ENCODE measurements at regions not wholly inside any gene's neighbourhood (a gene's known extent, or its start where the extent isn't known, plus 50 kb on each side); places are given as distances from the start of the nearest gene placed in this dataset.

- Histone ChIP-seq H3K27ac (ENCODE audit: insufficient read depth, low read length) (no peak overlapping the region), H2BK20ac (ENCODE audit: low read depth, low read length) (no peak overlapping the region), H2AFZ (replicated peaks; ENCODE audit: low read length, poor library complexity) (no peak overlapping the region), H3K79me1 (ENCODE audit: low read depth in 1 of 2, low read length in 2 of 2) (no peaks in the 10 kb centered on the region), H4K5ac (ENCODE audit: low read depth, low read length) (no peak overlapping the region), H3K23ac (ENCODE audit: low read depth, low read length) (no peak overlapping the region), H3K18ac (ENCODE audit: low read depth, low read length) (no peak overlapping the region), H2BK5ac (ENCODE audit: low read depth, low read length, poor library complexity, severe bottlenecking) (no peak overlapping the region), H3K4me2 (ENCODE audit: low read depth, low read length) (no peak overlapping the region), H2BK120ac (ENCODE audit: low read depth, low read length) (no peak overlapping the region), H4K91ac (ENCODE audit: insufficient read depth, low read depth, low read length) (no peak overlapping the region), H3K4me3 (ENCODE audit: insufficient read depth, low read depth, low read length) (no peak overlapping the region), H3K9ac (ENCODE audit: low read depth, low read length) (no peak overlapping the region), H4K8ac (ENCODE audit: low read depth in 2 of 2, low read length in 2 of 2) (no peak overlapping the region), H3K14ac (replicated peaks; ENCODE audit: low read depth, low read length) (no peak overlapping the region), H4K20me1 (ENCODE audit: insufficient read depth, low read length) (no peaks in the 10 kb centered on the region), H3K4ac (ENCODE audit: low read depth, low read length) (no peak overlapping the region), H2BK15ac (ENCODE audit: low read depth, low read length) (no peak overlapping the region), H3K27me3 (ENCODE audit: control insufficient read depth, insufficient read depth, low read length) (no peaks in the 10 kb centered on the region), H2AK9ac (replicated peaks; ENCODE audit: low read depth, low read length, poor library complexity) (no peak overlapping the region), H3K36me3 (ENCODE audit: control insufficient read depth, insufficient read depth, low read length) (no peaks in the 10 kb centered on the region), H3K9me3 (ENCODE audit: control insufficient read depth, insufficient read depth, low read length) (no peaks in the 10 kb centered on the region), H2AK5ac (ENCODE audit: low read depth, low read length) (no peak overlapping the region), H3K4me1 (ENCODE audit: control insufficient read depth, insufficient read depth, low read length) (no peaks in the 10 kb centered on the region), H3K56ac (ENCODE audit: extremely low read depth, insufficient read depth, low read length) (no peak overlapping the region), H3K9me1 (ENCODE audit: insufficient read depth, low read length) (no peaks in the 10 kb centered on the region)
- WGBS, 2 experiments (ENCODE audit: extremely low coverage in 2 of 2, insufficient read length in 1 of 2) = no CpG with 5 or more reads among the region's 1 CpG
- ATAC-seq (ENCODE audit: low read depth) (no peak), DNase-seq (no peak)
- CTCF ChIA-PET = no interaction called here
- TF ChIP-seq RCOR1 (IDR thresholded peaks at IDR 0.05; ENCODE audit: insufficient replicate concordance, low read length) (no peak), CHD1 (IDR thresholded peaks at IDR 0.05; ENCODE audit: low read depth, low read length) (no peak)
- TF ChIP-seq, protein P1, sequence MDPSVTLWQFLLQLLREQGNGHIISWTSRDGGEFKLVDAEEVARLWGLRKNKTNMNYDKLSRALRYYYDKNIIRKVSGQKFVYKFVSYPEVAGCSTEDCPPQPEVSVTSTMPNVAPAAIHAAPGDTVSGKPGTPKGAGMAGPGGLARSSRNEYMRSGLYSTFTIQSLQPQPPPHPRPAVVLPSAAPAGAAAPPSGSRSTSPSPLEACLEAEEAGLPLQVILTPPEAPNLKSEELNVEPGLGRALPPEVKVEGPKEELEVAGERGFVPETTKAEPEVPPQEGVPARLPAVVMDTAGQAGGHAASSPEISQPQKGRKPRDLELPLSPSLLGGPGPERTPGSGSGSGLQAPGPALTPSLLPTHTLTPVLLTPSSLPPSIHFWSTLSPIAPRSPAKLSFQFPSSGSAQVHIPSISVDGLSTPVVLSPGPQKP (IDR thresholded peaks at IDR 0.05; ENCODE audit: borderline replicate concordance, low read depth, low read length) = no peak
- no TSS peak for BruUV-seq (replicated peaks)
- dilution Hi-C loops (cut with HindIII; ENCODE audit: low sequenced_read_pairs, unreplicated experiment) = no loop called here
- in situ Hi-C loops (cut with MboI; ENCODE audit: low sequenced_read_pairs) = no loop called here
- POLR2A ChIA-PET (ENCODE audit: unreplicated experiment) = no interaction called here
- intact Hi-C loops (cut with micrococcal nuclease) = no loop called here
Observed at GRCh38 chr4:84412062-84412461, 87.0 kb downstream of the NKX6-1 start.

Data from IMR-90 (cell line).